ENCODE measurements at regions not wholly inside any gene's neighbourhood (a gene's known extent, or its start where the extent isn't known, plus 50 kb on each side); places are given as distances from the start of the nearest gene placed in this dataset.

GRCh38 chr11:109521571-109522086 is 99.6 kb downstream of the C11orf87 start:
- TF ChIP-seq ARNTL (CRISPR knock-in tag; IDR thresholded peaks at IDR 0.05; ENCODE audit: borderline replicate concordance, low read depth) (no peak), TCF4 (CRISPR knock-in tag; IDR thresholded peaks at IDR 0.05; ENCODE audit: borderline replicate concordance) (no peak), ZFP30 (CRISPR knock-in tag; IDR thresholded peaks at IDR 0.05) (no peak), ZFP3 (CRISPR knock-in tag; IDR thresholded peaks at IDR 0.05) (no peak), ZNF565 (CRISPR knock-in tag; conservative IDR thresholded peaks at IDR 0.05; ENCODE audit: low read depth) (no peak)
- TF ChIP-seq, protein P1, sequence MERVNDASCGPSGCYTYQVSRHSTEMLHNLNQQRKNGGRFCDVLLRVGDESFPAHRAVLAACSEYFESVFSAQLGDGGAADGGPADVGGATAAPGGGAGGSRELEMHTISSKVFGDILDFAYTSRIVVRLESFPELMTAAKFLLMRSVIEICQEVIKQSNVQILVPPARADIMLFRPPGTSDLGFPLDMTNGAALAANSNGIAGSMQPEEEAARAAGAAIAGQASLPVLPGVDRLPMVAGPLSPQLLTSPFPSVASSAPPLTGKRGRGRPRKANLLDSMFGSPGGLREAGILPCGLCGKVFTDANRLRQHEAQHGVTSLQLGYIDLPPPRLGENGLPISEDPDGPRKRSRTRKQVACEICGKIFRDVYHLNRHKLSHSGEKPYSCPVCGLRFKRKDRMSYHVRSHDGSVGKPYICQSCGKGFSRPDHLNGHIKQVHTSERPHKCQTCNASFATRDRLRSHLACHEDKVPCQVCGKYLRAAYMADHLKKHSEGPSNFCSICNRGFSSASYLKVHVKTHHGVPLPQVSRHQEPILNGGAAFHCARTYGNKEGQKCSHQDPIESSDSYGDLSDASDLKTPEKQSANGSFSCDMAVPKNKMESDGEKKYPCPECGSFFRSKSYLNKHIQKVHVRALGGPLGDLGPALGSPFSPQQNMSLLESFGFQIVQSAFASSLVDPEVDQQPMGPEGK (CRISPR knock-in tag; IDR thresholded peaks at IDR 0.05; ENCODE audit: borderline replicate concordance): no peak

All from SK-N-SH treated with all-trans-retinoic acid at 6 μM for 48 hours (cell line).